GM06990 (cell line): ENCODE measurements at regions not wholly inside any gene's neighbourhood (a gene's known extent, or its start where the extent isn't known, plus 50 kb on each side); places are given as distances from the start of the nearest gene placed in this dataset.

Experiments
- DNase-seq: peaks from one replicate; pipeline ENCODE4 v3.0.0-alpha.2; 2011; ENCODE audit not compliant: insufficient read length; ENCODE audit errors: extremely low read depth
- H3K27me3 ChIP-seq: replicated peaks from 2 replicates; pipeline ENCODE4 v1.6.0; 2011; ENCODE audit warnings: low read length; ENCODE audit not compliant: control insufficient read depth, insufficient read depth
- H3K36me3 ChIP-seq: 2 replicates; pipeline ENCODE4 v1.5.1; 2011; ENCODE audit warnings: low read length; ENCODE audit not compliant: control insufficient read depth, insufficient read depth
- H3K4me3 ChIP-seq: replicated peaks from 2 replicates; pipeline ENCODE4 v1.5.1; 2011; ENCODE audit warnings: low read depth, mild to moderate bottlenecking, control low read depth, low read length
- TF ChIP-seq, protein P1 (sequence below): IDR thresholded peaks from 2 replicates; pipeline ENCODE4 v1.5.1; 2011; ENCODE audit warnings: low read length, control low read depth, mild to moderate bottlenecking, inconsistent platforms; ENCODE audit not compliant: insufficient read depth, poor library complexity, severe bottlenecking

DNA sequence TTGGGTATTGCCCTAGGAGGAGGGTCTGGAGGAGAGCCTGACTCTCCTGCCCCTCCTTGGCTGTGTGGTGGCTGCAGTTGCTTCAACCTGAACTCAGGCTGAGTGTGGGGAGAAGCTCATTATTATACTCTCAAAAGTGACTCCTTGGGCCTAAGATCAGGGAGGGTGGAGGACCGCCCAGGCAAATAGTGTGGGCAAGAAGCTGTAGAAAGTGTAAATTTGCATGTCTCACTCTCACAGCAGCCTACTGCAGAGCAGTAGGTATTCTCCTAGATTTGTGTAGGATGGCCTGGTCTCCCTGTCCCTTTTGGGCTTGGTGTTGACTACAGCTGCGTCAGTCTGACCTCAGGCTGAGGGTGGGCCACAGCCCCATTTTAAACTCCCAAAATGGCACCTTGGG, 156.1 kb downstream of the ZNF330 start:
- Histone ChIP-seq H3K27me3 (no peaks in the 10 kb centered on the region), H3K4me3 (no peak overlapping the region), H3K36me3 (no peaks in the 10 kb centered on the region)
- DNase-seq: no peak
- TF ChIP-seq, protein P1, sequence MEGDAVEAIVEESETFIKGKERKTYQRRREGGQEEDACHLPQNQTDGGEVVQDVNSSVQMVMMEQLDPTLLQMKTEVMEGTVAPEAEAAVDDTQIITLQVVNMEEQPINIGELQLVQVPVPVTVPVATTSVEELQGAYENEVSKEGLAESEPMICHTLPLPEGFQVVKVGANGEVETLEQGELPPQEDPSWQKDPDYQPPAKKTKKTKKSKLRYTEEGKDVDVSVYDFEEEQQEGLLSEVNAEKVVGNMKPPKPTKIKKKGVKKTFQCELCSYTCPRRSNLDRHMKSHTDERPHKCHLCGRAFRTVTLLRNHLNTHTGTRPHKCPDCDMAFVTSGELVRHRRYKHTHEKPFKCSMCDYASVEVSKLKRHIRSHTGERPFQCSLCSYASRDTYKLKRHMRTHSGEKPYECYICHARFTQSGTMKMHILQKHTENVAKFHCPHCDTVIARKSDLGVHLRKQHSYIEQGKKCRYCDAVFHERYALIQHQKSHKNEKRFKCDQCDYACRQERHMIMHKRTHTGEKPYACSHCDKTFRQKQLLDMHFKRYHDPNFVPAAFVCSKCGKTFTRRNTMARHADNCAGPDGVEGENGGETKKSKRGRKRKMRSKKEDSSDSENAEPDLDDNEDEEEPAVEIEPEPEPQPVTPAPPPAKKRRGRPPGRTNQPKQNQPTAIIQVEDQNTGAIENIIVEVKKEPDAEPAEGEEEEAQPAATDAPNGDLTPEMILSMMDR: no peak

DNA sequence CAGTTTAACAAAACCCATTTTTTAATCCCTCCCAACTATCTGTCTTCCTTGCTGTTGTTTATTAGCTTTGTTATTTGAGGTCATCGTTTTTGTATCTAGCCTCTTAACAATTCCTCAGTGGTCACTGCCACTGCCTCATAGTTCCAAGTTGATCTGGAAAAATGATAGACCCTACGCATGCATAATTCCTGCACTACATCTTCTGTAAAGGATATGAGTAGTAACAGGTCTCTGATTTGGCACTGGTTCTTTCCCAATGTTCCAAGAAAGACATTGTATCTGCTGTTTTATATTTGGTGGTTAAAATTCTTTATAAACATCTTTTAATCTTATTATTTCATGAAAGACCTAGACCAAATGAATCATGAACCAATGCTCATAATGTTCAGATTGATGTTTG, 166.6 kb downstream of the ZNF330 start:
- Histone ChIP-seq H3K36me3 (no peaks in the 10 kb centered on the region), H3K4me3 (no peak overlapping the region), H3K27me3 (no peaks in the 10 kb centered on the region)
- TF ChIP-seq, protein P1: no peak
- no peak for DNase-seq

DNA sequence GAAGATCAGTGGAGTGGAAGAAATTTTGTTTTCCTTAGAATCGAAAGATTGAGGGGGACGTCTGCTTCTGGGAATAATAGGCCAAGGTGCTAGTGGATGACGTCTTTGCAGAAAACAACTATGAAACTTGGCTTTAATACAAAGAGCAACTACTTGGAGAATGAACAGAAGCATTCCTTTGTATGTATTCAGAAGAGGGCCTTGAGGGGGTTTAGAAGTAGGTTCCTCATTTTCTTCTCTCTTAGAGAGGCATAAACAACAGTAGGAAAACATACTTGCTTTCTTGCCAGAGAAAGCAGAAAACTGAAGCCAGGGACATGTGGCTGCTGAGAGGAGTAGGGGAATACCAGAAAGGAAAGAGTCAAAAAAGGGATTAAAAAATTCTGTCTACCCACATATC, 167.8 kb downstream of the ZNF330 start:
- DNase-seq: no peak
- no peaks in the 10 kb centered on the region for H3K36me3 ChIP-seq
- H3K27me3 ChIP-seq: no peaks in the 10 kb centered on the region
- TF ChIP-seq, protein P1: no peak
- H3K4me3 ChIP-seq: no peak overlapping the region

DNA sequence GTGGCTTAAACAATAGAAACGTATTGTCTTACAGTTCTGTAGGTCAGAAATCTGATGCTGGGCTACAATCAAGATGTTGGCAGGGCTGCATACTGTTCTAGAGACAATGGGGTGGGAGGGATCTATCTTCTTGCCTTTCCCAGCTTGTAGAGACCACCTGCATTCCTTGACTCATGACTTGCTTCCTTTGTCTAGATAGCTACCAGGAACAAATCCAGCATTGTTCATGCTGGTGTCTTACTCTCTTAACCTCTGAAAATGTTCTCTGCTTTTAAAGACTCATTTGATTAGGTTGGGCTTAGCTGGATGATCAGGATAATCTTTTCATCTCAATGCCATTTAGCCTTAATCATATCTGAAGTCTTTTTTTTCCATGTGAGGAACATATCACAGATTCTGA, 169.0 kb downstream of the ZNF330 start:
- Histone ChIP-seq H3K36me3 (no peaks in the 10 kb centered on the region), H3K4me3 (no peak overlapping the region), H3K27me3 (no peaks in the 10 kb centered on the region)
- DNase-seq: no peak
- TF ChIP-seq, protein P1: no peak

DNA sequence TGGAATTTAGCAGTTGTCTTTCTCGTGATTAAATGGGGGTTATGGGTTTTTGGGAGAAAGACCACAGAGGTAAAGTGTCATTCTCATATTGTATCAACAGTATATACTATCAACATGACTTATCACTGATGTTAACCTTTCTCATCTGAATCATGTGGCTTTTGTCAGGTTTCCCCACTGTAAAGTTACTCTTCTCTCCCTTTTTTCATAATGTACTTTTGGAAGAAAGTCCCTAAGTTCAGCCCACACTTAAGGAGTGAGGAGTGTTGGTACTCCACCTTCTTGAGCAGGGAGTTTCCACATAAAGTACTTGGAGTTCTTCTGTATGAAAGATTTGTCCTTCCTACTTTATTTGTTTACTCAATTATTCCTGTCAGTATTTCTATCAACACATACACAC, 169.9 kb downstream of the ZNF330 start:
- no peaks in the 10 kb centered on the region for H3K27me3 ChIP-seq
- no peaks in the 10 kb centered on the region for H3K36me3 ChIP-seq
- no peak for DNase-seq
- no peak overlapping the region for H3K4me3 ChIP-seq
- TF ChIP-seq, protein P1: no peak

DNA sequence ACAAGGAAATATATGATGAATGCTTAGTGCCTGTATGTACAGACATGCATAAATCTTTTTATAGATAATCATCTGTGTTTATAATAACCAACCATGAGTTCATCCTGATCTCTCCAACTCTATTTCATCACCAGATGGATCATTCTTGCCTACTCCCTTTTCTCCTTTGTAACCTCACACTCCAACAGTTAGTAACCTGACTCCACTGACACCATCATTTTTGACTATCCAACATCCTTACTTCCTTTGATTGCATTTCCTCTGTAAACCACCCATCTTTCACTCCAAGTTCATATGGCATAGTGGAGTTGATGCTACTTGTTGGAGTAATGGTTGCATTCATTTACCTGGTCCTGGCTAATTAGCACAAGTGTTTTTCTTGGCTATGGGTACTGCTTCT, 170.6 kb downstream of the ZNF330 start:
- TF ChIP-seq, protein P1: no peak
- Histone ChIP-seq H3K4me3 (no peak overlapping the region), H3K36me3 (no peaks in the 10 kb centered on the region), H3K27me3 (no peaks in the 10 kb centered on the region)
- no peak for DNase-seq
